CD4-positive, alpha-beta T cell (primary cell): ENCODE measurements at regions not wholly inside any gene's neighbourhood (a gene's known extent, or its start where the extent isn't known, plus 50 kb on each side); places are given as distances from the start of the nearest gene placed in this dataset.

Experiments used
- ATAC-seq: fragments of 200-7000 bp; cut with Tn5 transposase; one replicate; pipeline ENCODE4 v1.10.0; 2022; ENCODE audit warnings: mild to moderate bottlenecking; ENCODE audit not compliant: poor library complexity
- CTCF ChIA-PET: fragments of 350-600 bp; sonication (Branson Sonifier 250); formaldehyde crosslinking; loops from one replicate; lab custom pipeline; 2021; ENCODE audit warnings: antibody characterized with exemption, inconsistent platforms; lab: Charles Lee
- POLR2A ChIA-PET: fragments of 350-600 bp; sonication (Branson Sonifier 250); formaldehyde crosslinking; loops from one replicate; lab custom pipeline; 2021; ENCODE audit warnings: antibody characterized with exemption, inconsistent platforms; lab: Charles Lee
- DNase-seq, 14 experiments: peaks; one replicate each; pipeline ENCODE4 v3.0.0-alpha.2; 2013 to 2020; ENCODE audit warnings: mixed read lengths in 2 of 14
- H3K27ac ChIP-seq, 2 donors: one replicate each; pipeline versions ENCODE4 v1.5.1 to v1.7.0; 2013; ENCODE audit warnings: low read length in 2 of 2, low read depth in 1 of 2, mild to moderate bottlenecking in 1 of 2
- H3K27me3 ChIP-seq, 2 experiments: 1 replicate in 1 of 2; 2 replicates in 1 of 2; pipeline versions ENCODE4 v1.6.1 to v1.7.0; 2013; ENCODE audit warnings: low read length in 2 of 2, control low read depth in 1 of 2, mild to moderate bottlenecking in 1 of 2, moderate library complexity in 1 of 2; ENCODE audit not compliant: insufficient read depth in 2 of 2, control insufficient read depth in 1 of 2
- H3K36me3 ChIP-seq: one replicate; pipeline ENCODE4 v1.6.1; 2013; ENCODE audit warnings: low read length, control low read depth; ENCODE audit not compliant: insufficient read depth
- H3K4me1 ChIP-seq: one replicate; pipeline ENCODE4 v1.6.1; 2013; ENCODE audit warnings: low read length, control low read depth; ENCODE audit not compliant: insufficient read depth
- H3K4me3 ChIP-seq: one replicate; pipeline ENCODE4 v1.5.1; 2013; ENCODE audit warnings: mild to moderate bottlenecking, low read length, moderate library complexity
- H3K9me3 ChIP-seq, 2 experiments: 1 replicate in 1 of 2; 2 replicates in 1 of 2; pipeline versions ENCODE4 v1.6.1 to v1.7.0; 2013; ENCODE audit warnings: low read length in 2 of 2, mild to moderate bottlenecking in 2 of 2, control low read depth in 1 of 2, moderate library complexity in 1 of 2; ENCODE audit not compliant: control insufficient read depth in 1 of 2, insufficient read depth in 1 of 2
- H3K27ac Mint-ChIP-seq: one replicate; pipeline ENCODE4 v1.8.0; 2020; ENCODE audit warnings: mixed read lengths
- H3K27me3 Mint-ChIP-seq: one replicate; pipeline ENCODE4 v1.8.0; 2021; ENCODE audit warnings: mixed read lengths
- H3K36me3 Mint-ChIP-seq: one replicate; pipeline ENCODE4 v1.8.0; 2021; ENCODE audit warnings: low read depth, mixed read lengths
- H3K4me1 Mint-ChIP-seq: one replicate; pipeline ENCODE4 v1.8.0; 2021; ENCODE audit warnings: low read depth, mixed read lengths
- H3K4me3 Mint-ChIP-seq: one replicate; pipeline ENCODE4 v1.8.0; 2020; ENCODE audit warnings: mild to moderate bottlenecking, mixed read lengths
- H3K9me3 Mint-ChIP-seq: one replicate; pipeline ENCODE4 v1.8.0; 2020; ENCODE audit warnings: mixed read lengths
- CTCF ChIP-seq: fragments of 200-600 bp; IDR thresholded peaks from one replicate; pipeline ENCODE4 v1.8.0; 2022; ENCODE audit warnings: antibody characterized with exemption, mild to moderate bottlenecking
- intact Hi-C, 2 experiments: fragments of 100-400 bp; cut with DNase I in 1 of 2; cut with micrococcal nuclease in 1 of 2; formaldehyde crosslinking; loops; one replicate each; pipeline versions ENCODE4 v1.15.1 to v1.9.0; 2023 to 2025; cut with DNase I, micrococcal nuclease

GRCh38 chr16:22699356-22699755 lies 114.6 kb upstream of the HS3ST2 start:
- no peak for DNase-seq
- ChIA-PET POLR2A (no interaction called here), CTCF (no interaction called here)
- Mint-ChIP-seq H3K4me3 (no peak overlapping the region), H3K27ac (no peak overlapping the region), H3K9me3 (no peaks in the 10 kb centered on the region), H3K36me3 (no peaks in the 10 kb centered on the region), H3K4me1 (no peaks in the 10 kb centered on the region), H3K27me3 (peaks cover 26% of the 10 kb centered on the region)
- H3K36me3 ChIP-seq: no peaks in the 10 kb centered on the region
- H3K4me3 ChIP-seq: no peak overlapping the region
- no peaks in the 10 kb centered on the region for H3K4me1 ChIP-seq
- intact Hi-C loops: loop anchor here in 1 of 2 experiments (10.0 kb wide), 1 partner anchor 1425 kb away; the partner anchor contains the start of gene CRYM
- peaks cover 8 to 17% of the 10 kb centered on the region in 2 experiments for H3K27me3 ChIP-seq
- H3K27ac ChIP-seq: no peak overlapping the region
- TF ChIP-seq CTCF: no peak
- peaks cover 0 to 3% of the 10 kb centered on the region in 2 experiments for H3K9me3 ChIP-seq
- no peak for ATAC-seq

GRCh38 chr16:22705799-22706198 lies 108.2 kb upstream of the HS3ST2 start:
- Mint-ChIP-seq H3K4me3 (no peak overlapping the region), H3K9me3 (no peaks in the 10 kb centered on the region), H3K4me1 (no peaks in the 10 kb centered on the region), H3K27ac (no peak overlapping the region), H3K36me3 (no peaks in the 10 kb centered on the region), H3K27me3 (peaks cover 25% of the 10 kb centered on the region)
- intact Hi-C loops: no loop called here
- peaks cover 0 to 2% of the 10 kb centered on the region in 2 experiments for H3K9me3 ChIP-seq
- POLR2A ChIA-PET: no interaction called here
- TF ChIP-seq CTCF: no peak
- H3K4me3 ChIP-seq: no peak overlapping the region
- no peaks in the 10 kb centered on the region for H3K36me3 ChIP-seq
- CTCF ChIA-PET: no interaction called here
- ATAC-seq (no peak), DNase-seq (no peak)
- H3K4me1 ChIP-seq: no peaks in the 10 kb centered on the region
- H3K27ac ChIP-seq: no peak overlapping the region
- peaks cover 0 to 5% of the 10 kb centered on the region in 2 experiments for H3K27me3 ChIP-seq

DNA sequence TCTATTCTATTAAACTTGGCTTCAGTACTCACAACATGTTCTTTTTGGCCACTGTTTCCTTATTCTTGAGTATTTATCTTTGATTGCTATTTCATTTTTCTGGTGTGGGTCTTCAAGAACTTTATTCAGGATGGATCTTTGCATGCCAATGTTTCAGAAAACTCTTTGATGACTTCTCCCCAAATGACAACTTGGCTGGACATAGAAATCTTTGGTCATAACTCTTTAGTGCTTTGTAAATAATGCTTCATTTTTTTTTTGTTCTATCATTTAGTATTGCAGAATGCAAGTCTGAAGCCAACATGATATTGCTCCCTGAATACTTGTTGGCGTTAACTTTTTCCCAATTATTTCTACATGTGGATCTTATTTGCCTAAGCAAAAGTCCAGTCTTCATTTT lies 103.6 kb upstream of the HS3ST2 start:
- Histone ChIP-seq H3K9me3 (peaks cover 6 to 25% of the 10 kb centered on the region in 2 experiments), H3K4me3 (no peak overlapping the region), H3K4me1 (no peaks in the 10 kb centered on the region), H3K36me3 (no peaks in the 10 kb centered on the region), H3K27me3 (peaks cover 0 to 5% of the 10 kb centered on the region in 2 experiments), H3K27ac (no peak overlapping the region)
- CTCF ChIA-PET: no interaction called here
- no peak for DNase-seq
- Mint-ChIP-seq H3K9me3 (peaks cover 11% of the 10 kb centered on the region), H3K4me3 (no peak overlapping the region), H3K27me3 (peaks cover 22% of the 10 kb centered on the region), H3K4me1 (no peaks in the 10 kb centered on the region), H3K36me3 (no peaks in the 10 kb centered on the region), H3K27ac (no peak overlapping the region)
- ATAC-seq: no peak
- POLR2A ChIA-PET: no interaction called here
- intact Hi-C loops: no loop called here
- TF ChIP-seq CTCF: no peak
